NCI-H1436 (cell line): ENCODE measurements at regions not wholly inside any gene's neighbourhood (a gene's known extent, or its start where the extent isn't known, plus 50 kb on each side); places are given as distances from the start of the nearest gene placed in this dataset.

Source experiments
- DNase-seq: peaks from one replicate; lab custom pipeline; 2025; lab: John Stamatoyannopoulos, UW

GRCh38 chr12:30151831-30152230, 368.1 kb upstream of the TMTC1 start:
- no peak for DNase-seq

GRCh38 chr12:30146561-30146960, 362.8 kb upstream of the TMTC1 start:
- DNase-seq: no peak

GRCh38 chr12:30145684-30146032, 361.9 kb upstream of the TMTC1 start:
- DNase-seq: no peak

GRCh38 chr12:30144777-30145683, 361.3 kb upstream of the TMTC1 start:
- no peak for DNase-seq

GRCh38 chr12:30142301-30142700, 358.6 kb upstream of the TMTC1 start:
- no peak for DNase-seq

- no peak for DNase-seq
Measured at GRCh38 chr12:30138483-30138882, 354.7 kb upstream of the TMTC1 start.

GRCh38 chr12:30136696-30137095, 353.0 kb upstream of the TMTC1 start:
- no peak for DNase-seq

- no peak for DNase-seq
Measured at GRCh38 chr12:30135776-30136175, 352.0 kb upstream of the TMTC1 start.

- no peak for DNase-seq
Measured at GRCh38 chr12:30134229-30134628, 350.5 kb upstream of the TMTC1 start.

- no peak for DNase-seq
Measured at GRCh38 chr12:30126944-30127343, 343.2 kb upstream of the TMTC1 start.

GRCh38 chr12:30120522-30120921, 336.8 kb upstream of the TMTC1 start:
- DNase-seq: no peak

GRCh38 chr12:30117483-30117882, 333.7 kb upstream of the TMTC1 start:
- no peak for DNase-seq

- no peak for DNase-seq
Measured at GRCh38 chr12:30111719-30112118, 328.0 kb upstream of the TMTC1 start.

GRCh38 chr12:30110958-30111586, 327.3 kb upstream of the TMTC1 start:
- DNase-seq: no peak

GRCh38 chr12:30110498-30110897, 326.8 kb upstream of the TMTC1 start:
- no peak for DNase-seq

- no peak for DNase-seq
Measured at GRCh38 chr12:30108666-30109065, 324.9 kb upstream of the TMTC1 start.

GRCh38 chr12:30106204-30106965, 322.6 kb upstream of the TMTC1 start:
- no peak for DNase-seq

GRCh38 chr12:30105505-30105904, 321.8 kb upstream of the TMTC1 start:
- DNase-seq: no peak

- no peak for DNase-seq
Measured at GRCh38 chr12:30104971-30105370, 321.2 kb upstream of the TMTC1 start.

- no peak for DNase-seq
Measured at GRCh38 chr12:30100741-30101140, 317.0 kb upstream of the TMTC1 start.

GRCh38 chr12:30098677-30099076, 314.9 kb upstream of the TMTC1 start:
- DNase-seq: no peak

GRCh38 chr12:30095511-30095910, 311.8 kb upstream of the TMTC1 start:
- DNase-seq: no peak
